K562 (cell line): ENCODE measurements at regions not wholly inside any gene's neighbourhood (a gene's known extent, or its start where the extent isn't known, plus 50 kb on each side); places are given as distances from the start of the nearest gene placed in this dataset.

Experiments
- ATAC-seq: fragments of 200-7000 bp; cut with Tn5 transposase; 3 replicates; pipeline ENCODE4 v1.9.1; 2020; ENCODE audit warnings: moderate library complexity
- BruUV-seq: library from RNA; stranded (reverse); fragments of 400-500 nt; replicated peaks from 2 replicates; lab custom pipeline; 2021; lab: Mats Ljungman, UMichigan
- CTCF ChIA-PET: fragments of 300-600 bp; formaldehyde crosslinking; extraction: SDS; loops from one replicate; lab custom pipeline; 2021; ENCODE audit warnings: low intra/inter-chr PET ratio; lab: Yijun Ruan, JAX
- POLR2A ChIA-PET: fragments of 300-600, 350-650 bp; sonication (Branson Sonifier 250); formaldehyde crosslinking; extraction: SDS; loops from one replicate; lab custom pipeline; 2021; ENCODE audit warnings: antibody characterized with exemption, inconsistent platforms; lab: Yijun Ruan, JAX
- DNase-seq, 4 experiments: peaks; one replicate each; pipeline versions ENCODE4 v3.0.0 to v3.0.0-alpha.2; 2011 to 2018; ENCODE audit warnings: low spot score in 3 of 4, mixed read lengths in 3 of 4; ENCODE audit errors: extremely low read depth in 1 of 4
- FAIRE-seq: peaks from 2 replicates; lab custom pipeline; 2011; peaks lifted over from hg19 to GRCh38; lab: Jason Lieb, UNC
- H2AFZ ChIP-seq: 2 replicates; pipeline ENCODE4 v1.6.0; 2011; ENCODE audit warnings: low read depth, low read length, control low read depth, inconsistent platforms
- H3K27ac ChIP-seq: fragments of 200-600 bp; 3 replicates; pipeline ENCODE4 v1.8.0; 2011; ENCODE audit warnings: low read depth, mild to moderate bottlenecking, control low read depth, inconsistent platforms, low read length, moderate library complexity, mixed read lengths; ENCODE audit errors: extremely low read depth
- H3K27me3 ChIP-seq, 2 experiments: fragments of 300-600 bp in 1 of 2; 2 replicates in 1 of 2; 3 replicates in 1 of 2; pipeline versions ENCODE4 v1.6.0 to v1.8.0; 2011; ENCODE audit warnings: inconsistent platforms in 2 of 2, low read length in 2 of 2, mild to moderate bottlenecking in 1 of 2, mixed read lengths in 1 of 2, moderate library complexity in 1 of 2; ENCODE audit not compliant: control insufficient read depth in 2 of 2, insufficient read depth in 2 of 2
- H3K36me3 ChIP-seq: fragments of 300-600 bp; 3 replicates; pipeline ENCODE4 v1.8.0; 2011; ENCODE audit warnings: mild to moderate bottlenecking, low read length, inconsistent platforms; ENCODE audit not compliant: control insufficient read depth, insufficient read depth
- H3K4me1 ChIP-seq, 2 experiments: fragments of 200-600 bp in 1 of 2; replicated peaks in 1 of 2; 2 replicates in 1 of 2; 3 replicates in 1 of 2; pipeline versions ENCODE4 v1.5.1 to v1.8.0; 2011; ENCODE audit warnings: inconsistent platforms in 2 of 2, low read length in 2 of 2, mild to moderate bottlenecking in 1 of 2, mixed read lengths in 1 of 2, moderate library complexity in 1 of 2; ENCODE audit not compliant: control insufficient read depth in 2 of 2, insufficient read depth in 2 of 2
- H3K4me2 ChIP-seq: 2 replicates; pipeline ENCODE4 v1.6.1; 2011; ENCODE audit warnings: low read length, control low read depth, inconsistent platforms, mixed read lengths; ENCODE audit not compliant: insufficient read depth
- H3K4me3 ChIP-seq: fragments of 200-600 bp; sonication (generic), shearing (Covaris generic); 2 replicates; pipeline ENCODE4 v1.5.1; 2016; ENCODE audit warnings: control low read depth, inconsistent platforms
- H3K79me2 ChIP-seq: fragments of 200-600 bp; 3 replicates; pipeline ENCODE4 v1.8.0; 2011; ENCODE audit warnings: low read length, inconsistent platforms; ENCODE audit not compliant: control insufficient read depth, insufficient read depth
- H3K9ac ChIP-seq, 2 experiments: 2 replicates each; pipeline versions ENCODE4 v1.6.0 to v1.6.1; 2011; ENCODE audit warnings: low read depth in 2 of 2, low read length in 2 of 2, control low read depth in 1 of 2, inconsistent platforms in 1 of 2, mild to moderate bottlenecking in 1 of 2, mixed read lengths in 1 of 2; ENCODE audit not compliant: insufficient read depth in 1 of 2
- H3K9me1 ChIP-seq: one replicate; pipeline ENCODE4 v1.6.0; 2011; ENCODE audit warnings: inconsistent platforms, mild to moderate bottlenecking, low read length, moderate library complexity; ENCODE audit not compliant: control insufficient read depth, insufficient read depth
- H3K9me3 ChIP-seq: replicated peaks from 2 replicates; pipeline ENCODE4 v1.5.1; 2011; ENCODE audit warnings: low read depth, low read length, inconsistent platforms; ENCODE audit not compliant: control insufficient read depth, insufficient read depth
- H4K20me1 ChIP-seq: replicated peaks from 2 replicates; pipeline ENCODE4 v1.6.1; 2011; ENCODE audit warnings: low read length, inconsistent platforms, mixed read lengths; ENCODE audit not compliant: control insufficient read depth, insufficient read depth
- EGR1 ChIP-seq: fragments of 450-650 bp; conservative IDR thresholded peaks from 2 replicates; pipeline ENCODE4 v1.6.1; 2017; ENCODE audit warnings: mild to moderate bottlenecking
- KAT8 ChIP-seq: fragments of 450-650 bp; IDR thresholded peaks from 2 replicates; pipeline ENCODE4 v1.6.1; 2016; ENCODE audit warnings: low read depth, mild to moderate bottlenecking
- KLF16 ChIP-seq: IDR thresholded peaks from 2 replicates; pipeline ENCODE4 v1.6.1; 2016; ENCODE audit warnings: antibody characterized with exemption
- NFIX ChIP-seq: fragments of 250-450 bp; sonication (Bioruptor Pico); IDR thresholded peaks from 2 replicates; pipeline ENCODE4 v1.4.0; 2020; ENCODE audit warnings: low read depth, mild to moderate bottlenecking, moderate library complexity
- RBFOX2 ChIP-seq: fragments of 200-400 bp; formaldehyde crosslinking; IDR thresholded peaks from 2 replicates; pipeline ENCODE4 v1.6.1; 2017; ENCODE audit warnings: low read depth, mild to moderate bottlenecking, low read length, moderate library complexity
- SMAD2 ChIP-seq: fragments of 150-350 bp; IDR thresholded peaks from 2 replicates; pipeline ENCODE4 v1.6.1; 2014; ENCODE audit warnings: low read depth, mild to moderate bottlenecking, low read length
- SMARCC2 ChIP-seq: fragments of 450-650 bp; IDR thresholded peaks from 2 replicates; pipeline ENCODE4 v1.6.1; 2017; ENCODE audit warnings: antibody characterized with exemption, moderate library complexity, mild to moderate bottlenecking, low read depth
- TCF15 ChIP-seq: fragments of 250-450 bp; sonication (Bioruptor Pico); IDR thresholded peaks from 2 replicates; pipeline ENCODE4 v1.8.0; 2022; ENCODE audit warnings: moderate library complexity, mild to moderate bottlenecking, inconsistent platforms
- ZNF212 ChIP-seq: fragments of 450-650 bp; formaldehyde crosslinking; IDR thresholded peaks from 2 replicates; pipeline ENCODE4 v1.4.0; 2020; ENCODE audit warnings: mild to moderate bottlenecking
- ZNF584 ChIP-seq: fragments of 200-800 bp; sonication (Bioruptor generic); IDR thresholded peaks from 2 replicates; pipeline ENCODE4 v1.6.1; 2016; ENCODE audit warnings: low read depth, mild to moderate bottlenecking, missing genetic modification characterization, missing compliant biosample characterization
- ZNF644 ChIP-seq: fragments of 200-800 bp; sonication (Bioruptor generic); IDR thresholded peaks from 2 replicates; pipeline ENCODE4 v1.6.1; 2016; ENCODE audit warnings: low read depth, missing genetic modification characterization, missing compliant biosample characterization
- WGBS: fragments of 100-300 bp; shearing (Covaris generic); methylation state at CpG from one replicate; pipeline ENCODE4 v1.1.6; 2016; ENCODE audit warnings: low coverage, mixed read lengths; ENCODE audit not compliant: insufficient coverage; ENCODE audit errors: missing lambda C conversion rate; 5-methylcytosine and 5-hydroxymethylcytosine counted together
- in situ Hi-C: fragments of 300-500 bp; cut with MboI; formaldehyde crosslinking; loops from 4 replicates; pipeline ENCODE4 v1.15.0; 2018; ENCODE audit warnings: inconsistent platforms, mixed read lengths
- intact Hi-C: fragments of 100-400 bp; cut with micrococcal nuclease; formaldehyde crosslinking; loops from 2 replicates; pipeline ENCODE4 v1.14.2; 2022

GRCh38 chr14:85401384-85401783 is 128.6 kb upstream of the FLRT2 start:
- POLR2A ChIA-PET = no interaction called here
- Histone ChIP-seq H3K36me3 (no peaks in the 10 kb centered on the region), H3K9ac (no peak overlapping the region), H4K20me1 (no peaks in the 10 kb centered on the region), H3K4me1 (no peaks in the 10 kb centered on the region), H2AFZ (no peak overlapping the region), H3K9me1 (no peaks in the 10 kb centered on the region), H3K27ac (no peak overlapping the region), H3K79me2 (no peaks in the 10 kb centered on the region), H3K9me3 (no peaks in the 10 kb centered on the region), H3K4me2 (no peak overlapping the region), H3K4me3 (no peak overlapping the region), H3K27me3 (no peaks in the 10 kb centered on the region)
- ATAC-seq (no peak), DNase-seq (no peak), FAIRE-seq (no peak)
- TF ChIP-seq SMAD2 (no peak), TCF15 (CRISPR knock-in tag) (no peak), ZNF212 (CRISPR knock-in tag) (no peak), KLF16 (no peak), ZNF584 (CRISPR knock-in tag) (no peak), ZNF644 (tag) (no peak), RBFOX2 (no peak), EGR1 (no peak), SMARCC2 (no peak), KAT8 (no peak), NFIX (CRISPR knock-in tag) (no peak)
- in situ Hi-C loops = no loop called here
- no TSS peak for BruUV-seq
- intact Hi-C loops = no loop called here
- CTCF ChIA-PET = no interaction called here
- 0% methylated on average over 1 of the region's 1 CpG for WGBS
